HG03469 (cell line): ENCODE measurements at regions not wholly inside any gene's neighbourhood (a gene's known extent, or its start where the extent isn't known, plus 50 kb on each side); places are given as distances from the start of the nearest gene placed in this dataset.

Experiments
- ATAC-seq: cut with Tn5 transposase; IDR thresholded peaks from one replicate; pipeline ENCODE4 v1.9.1; 2021; ENCODE audit warnings: mild to moderate bottlenecking, moderate library complexity, moderate number of reproducible peaks; ENCODE audit not compliant: unreplicated experiment

DNA sequence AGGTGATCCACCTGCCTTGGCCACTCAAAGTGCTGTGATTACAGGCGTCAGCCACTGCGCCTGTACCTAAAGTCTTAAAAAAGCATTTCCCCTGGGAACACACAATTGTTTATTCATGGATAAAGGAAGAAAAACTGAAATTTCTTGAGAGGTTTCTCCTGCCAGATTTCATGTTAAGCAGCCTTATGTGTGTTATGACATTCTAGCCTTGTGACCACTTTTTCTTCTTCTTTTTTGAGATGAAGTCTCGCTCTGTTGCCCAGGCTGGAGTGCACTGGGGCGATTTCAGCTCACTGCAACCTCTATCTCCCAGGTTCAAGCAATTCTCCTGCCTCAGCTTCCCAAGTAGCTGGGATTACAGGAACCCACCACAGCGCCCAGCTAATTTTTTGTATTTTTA, 57.8 kb upstream of the PLAC8 start:
- ATAC-seq = no peak

DNA sequence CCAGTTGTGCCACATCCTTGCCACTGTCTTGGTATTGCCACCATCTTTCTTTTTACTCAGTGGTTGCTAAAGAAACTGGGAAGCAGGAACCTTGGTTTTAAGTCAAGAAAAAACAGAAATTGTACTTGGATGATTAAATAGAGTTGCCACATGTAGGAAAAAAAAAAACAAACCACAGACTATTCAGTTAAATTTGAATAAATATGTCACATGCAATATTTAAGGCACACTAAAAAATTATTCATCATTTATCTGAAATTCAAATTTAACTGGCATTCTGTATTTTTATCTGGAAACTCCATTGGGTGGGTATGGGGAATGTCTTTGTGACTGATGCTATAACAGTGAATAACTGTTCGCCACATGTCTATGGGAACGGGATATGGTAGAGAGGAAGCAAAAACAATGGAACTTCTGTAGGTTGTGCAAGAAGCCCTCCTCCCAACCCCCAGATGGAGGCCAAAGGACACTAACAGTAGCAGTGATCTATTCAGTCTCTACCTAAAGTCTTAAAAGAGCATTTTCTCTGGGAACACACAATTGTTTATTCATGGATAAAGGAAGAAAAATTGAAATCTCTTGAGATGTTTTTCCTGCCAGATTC, 57.0 kb upstream of the PLAC8 start:
- no peak for ATAC-seq

GRCh38 chr4:83170952-83171399, 56.4 kb upstream of the PLAC8 start:
- no peak for ATAC-seq
